K562 (cell line): ENCODE measurements at regions not wholly inside any gene's neighbourhood (a gene's known extent, or its start where the extent isn't known, plus 50 kb on each side); places are given as distances from the start of the nearest gene placed in this dataset.
"Not testable (repeated sequence)": the region's sequence is repeated elsewhere in the genome, so short reads cannot be mapped to it uniquely, and the experiment has no call there.

Experiments
- ATAC-seq: fragments of 200-7000 bp; cut with Tn5 transposase; 3 replicates; pipeline ENCODE4 v1.9.1; 2020; ENCODE audit warnings: moderate library complexity
- BruUV-seq: library from RNA; stranded (reverse); fragments of 400-500 nt; replicated peaks from 2 replicates; lab custom pipeline; 2021; lab: Mats Ljungman, UMichigan
- CTCF ChIA-PET: fragments of 300-600 bp; formaldehyde crosslinking; extraction: SDS; loops from one replicate; lab custom pipeline; 2021; ENCODE audit warnings: low intra/inter-chr PET ratio; lab: Yijun Ruan, JAX
- POLR2A ChIA-PET: fragments of 300-600, 350-650 bp; sonication (Branson Sonifier 250); formaldehyde crosslinking; extraction: SDS; loops from one replicate; lab custom pipeline; 2021; ENCODE audit warnings: antibody characterized with exemption, inconsistent platforms; lab: Yijun Ruan, JAX
- DNase-seq, 4 experiments: peaks; one replicate each; pipeline versions ENCODE4 v3.0.0 to v3.0.0-alpha.2; 2011 to 2018; ENCODE audit warnings: low spot score in 3 of 4, mixed read lengths in 3 of 4; ENCODE audit errors: extremely low read depth in 1 of 4
- FAIRE-seq: peaks from 2 replicates; lab custom pipeline; 2011; peaks lifted over from hg19 to GRCh38; lab: Jason Lieb, UNC
- H2AFZ ChIP-seq: 2 replicates; pipeline ENCODE4 v1.6.0; 2011; ENCODE audit warnings: low read depth, low read length, control low read depth, inconsistent platforms
- H3K27ac ChIP-seq: fragments of 200-600 bp; 3 replicates; pipeline ENCODE4 v1.8.0; 2011; ENCODE audit warnings: low read depth, mild to moderate bottlenecking, control low read depth, inconsistent platforms, low read length, moderate library complexity, mixed read lengths; ENCODE audit errors: extremely low read depth
- H3K27me3 ChIP-seq, 2 experiments: fragments of 300-600 bp in 1 of 2; 2 replicates in 1 of 2; 3 replicates in 1 of 2; pipeline versions ENCODE4 v1.6.0 to v1.8.0; 2011; ENCODE audit warnings: inconsistent platforms in 2 of 2, low read length in 2 of 2, mild to moderate bottlenecking in 1 of 2, mixed read lengths in 1 of 2, moderate library complexity in 1 of 2; ENCODE audit not compliant: control insufficient read depth in 2 of 2, insufficient read depth in 2 of 2
- H3K36me3 ChIP-seq: fragments of 300-600 bp; 3 replicates; pipeline ENCODE4 v1.8.0; 2011; ENCODE audit warnings: mild to moderate bottlenecking, low read length, inconsistent platforms; ENCODE audit not compliant: control insufficient read depth, insufficient read depth
- H3K4me1 ChIP-seq, 2 experiments: fragments of 200-600 bp in 1 of 2; replicated peaks in 1 of 2; 2 replicates in 1 of 2; 3 replicates in 1 of 2; pipeline versions ENCODE4 v1.5.1 to v1.8.0; 2011; ENCODE audit warnings: inconsistent platforms in 2 of 2, low read length in 2 of 2, mild to moderate bottlenecking in 1 of 2, mixed read lengths in 1 of 2, moderate library complexity in 1 of 2; ENCODE audit not compliant: control insufficient read depth in 2 of 2, insufficient read depth in 2 of 2
- H3K4me2 ChIP-seq: 2 replicates; pipeline ENCODE4 v1.6.1; 2011; ENCODE audit warnings: low read length, control low read depth, inconsistent platforms, mixed read lengths; ENCODE audit not compliant: insufficient read depth
- H3K4me3 ChIP-seq: fragments of 200-600 bp; sonication (generic), shearing (Covaris generic); 2 replicates; pipeline ENCODE4 v1.5.1; 2016; ENCODE audit warnings: control low read depth, inconsistent platforms
- H3K79me2 ChIP-seq: fragments of 200-600 bp; 3 replicates; pipeline ENCODE4 v1.8.0; 2011; ENCODE audit warnings: low read length, inconsistent platforms; ENCODE audit not compliant: control insufficient read depth, insufficient read depth
- H3K9ac ChIP-seq, 2 experiments: 2 replicates each; pipeline versions ENCODE4 v1.6.0 to v1.6.1; 2011; ENCODE audit warnings: low read depth in 2 of 2, low read length in 2 of 2, control low read depth in 1 of 2, inconsistent platforms in 1 of 2, mild to moderate bottlenecking in 1 of 2, mixed read lengths in 1 of 2; ENCODE audit not compliant: insufficient read depth in 1 of 2
- H3K9me1 ChIP-seq: one replicate; pipeline ENCODE4 v1.6.0; 2011; ENCODE audit warnings: inconsistent platforms, mild to moderate bottlenecking, low read length, moderate library complexity; ENCODE audit not compliant: control insufficient read depth, insufficient read depth
- H3K9me3 ChIP-seq: replicated peaks from 2 replicates; pipeline ENCODE4 v1.5.1; 2011; ENCODE audit warnings: low read depth, low read length, inconsistent platforms; ENCODE audit not compliant: control insufficient read depth, insufficient read depth
- H4K20me1 ChIP-seq: replicated peaks from 2 replicates; pipeline ENCODE4 v1.6.1; 2011; ENCODE audit warnings: low read length, inconsistent platforms, mixed read lengths; ENCODE audit not compliant: control insufficient read depth, insufficient read depth
- C11orf30 ChIP-seq: fragments of 450-650 bp; IDR thresholded peaks from 2 replicates; pipeline ENCODE4 v1.6.1; 2016; ENCODE audit warnings: low read depth, mild to moderate bottlenecking
- GTF2B ChIP-seq: IDR thresholded peaks from 2 replicates; pipeline ENCODE4 v1.6.1; 2011; ENCODE audit not compliant: insufficient read length; ENCODE audit errors: extremely low read depth
- MAFG ChIP-seq: fragments of 450-650 bp; conservative IDR thresholded peaks from 2 replicates; pipeline ENCODE4 v1.6.1; 2016; ENCODE audit warnings: missing genetic modification characterization, missing compliant biosample characterization
- NFE2 ChIP-seq: IDR thresholded peaks from 2 replicates; pipeline ENCODE4 v1.6.1; 2014; ENCODE audit warnings: antibody characterized with exemption, low read depth
- ZEB2 ChIP-seq: fragments of 450-650 bp; IDR thresholded peaks from 2 replicates; pipeline ENCODE4 v1.6.1; 2016
- ZFP36 ChIP-seq: fragments of 150-350 bp; IDR thresholded peaks from 2 replicates; pipeline ENCODE4 v1.6.1; 2018; ENCODE audit warnings: low read length, low read depth; ENCODE audit not compliant: partially characterized antibody
- ZNF316 ChIP-seq: fragments of 450-650 bp; IDR thresholded peaks from 2 replicates; pipeline ENCODE4 v1.6.1; 2016
- WGBS: fragments of 100-300 bp; shearing (Covaris generic); methylation state at CpG from one replicate; pipeline ENCODE4 v1.1.6; 2016; ENCODE audit warnings: low coverage, mixed read lengths; ENCODE audit not compliant: insufficient coverage; ENCODE audit errors: missing lambda C conversion rate; 5-methylcytosine and 5-hydroxymethylcytosine counted together
- in situ Hi-C: fragments of 300-500 bp; cut with MboI; formaldehyde crosslinking; loops from 4 replicates; pipeline ENCODE4 v1.15.0; 2018; ENCODE audit warnings: inconsistent platforms, mixed read lengths
- intact Hi-C: fragments of 100-400 bp; cut with micrococcal nuclease; formaldehyde crosslinking; loops from 2 replicates; pipeline ENCODE4 v1.14.2; 2022

GRCh38 chr7:152501506-152501905 lies 65.7 kb upstream of the KMT2C start:
- CTCF ChIA-PET = no interaction called here
- in situ Hi-C loops = no loop called here
- H4K20me1 ChIP-seq = no peaks in the 10 kb centered on the region
- POLR2A ChIA-PET = interaction anchor here (1.0 kb wide), 1 partner anchor 9 kb away, joined by 4 read pairs; no protein-coding TSS in a partner anchor
- TF ChIP-seq ZFP36 (peak; percentile 60), GTF2B (no peak)
- H2AFZ ChIP-seq = no peak overlapping the region
- ATAC-seq (no peak), DNase-seq (no peak), FAIRE-seq (no peak)
- H3K9me3 ChIP-seq = no peaks in the 10 kb centered on the region
- H3K4me1 ChIP-seq = peaks cover 0 to 4% of the 10 kb centered on the region in 2 experiments; a peak in 4 of 5 replicates
- no peaks in the 10 kb centered on the region for H3K36me3 ChIP-seq
- no peaks in the 10 kb centered on the region for H3K9me1 ChIP-seq
- no peak overlapping the region for H3K27ac ChIP-seq
- H3K9ac ChIP-seq = no peak overlapping the region
- no peaks in the 10 kb centered on the region for H3K79me2 ChIP-seq
- 13% methylated on average over 3 of the region's 3 CpGs for WGBS
- no peak overlapping the region for H3K4me3 ChIP-seq
- no peak overlapping the region for H3K4me2 ChIP-seq
- intact Hi-C loops = no loop called here
- H3K27me3 ChIP-seq = peaks cover 3 to 15% of the 10 kb centered on the region in 2 experiments; a peak in 3 of 5 replicates
- no TSS peak for BruUV-seq

- DNase-seq, H3K9ac ChIP-seq, H3K27ac ChIP-seq, H3K4me1 ChIP-seq, H2AFZ ChIP-seq, H4K20me1 ChIP-seq, in situ Hi-C loops, CTCF ChIA-PET, ATAC-seq, BruUV-seq, H3K79me2 ChIP-seq, H3K36me3 ChIP-seq, H3K4me2 ChIP-seq, H3K4me3 ChIP-seq, H3K9me3 ChIP-seq, FAIRE-seq, H3K9me1 ChIP-seq, intact Hi-C loops: not testable (repeated sequence)
- POLR2A ChIA-PET = interaction anchor here (0.6 to 1.4 kb wide), 4 partner anchors 9 to 167 kb away, joined by 3 to 4 read pairs (median 3); no protein-coding TSS in a partner anchor
- peaks cover 5 to 15% of the 10 kb centered on the region in 2 experiments; a peak in 3 of 5 replicates for H3K27me3 ChIP-seq
- WGBS = 23% methylated on average over 2 of the region's 2 CpGs
- TF ChIP-seq NFE2 (peak; percentile 64), ZNF316 (peak; percentile 62), MAFG (tag) (peak; percentile 51; the same call in 1 of the 2 replicates), ZEB2 (peak; percentile 49; the same call in 1 of the 2 replicates), C11orf30 (peak; percentile 54)
Measured at GRCh38 chr7:152499969-152500368, 64.2 kb upstream of the KMT2C start.
